ENCODE measurements at regions not wholly inside any gene's neighbourhood (a gene's known extent, or its start where the extent isn't known, plus 50 kb on each side); places are given as distances from the start of the nearest gene placed in this dataset.
A peak's percentile ranks its signal among the peaks of the same experiment; 100 is the strongest.

GRCh38 chr6:51535327-51535726 lies 552.1 kb downstream of the PKHD1 start:
- no peak for DNase-seq (ENCODE audit: low spot score)

DNA sequence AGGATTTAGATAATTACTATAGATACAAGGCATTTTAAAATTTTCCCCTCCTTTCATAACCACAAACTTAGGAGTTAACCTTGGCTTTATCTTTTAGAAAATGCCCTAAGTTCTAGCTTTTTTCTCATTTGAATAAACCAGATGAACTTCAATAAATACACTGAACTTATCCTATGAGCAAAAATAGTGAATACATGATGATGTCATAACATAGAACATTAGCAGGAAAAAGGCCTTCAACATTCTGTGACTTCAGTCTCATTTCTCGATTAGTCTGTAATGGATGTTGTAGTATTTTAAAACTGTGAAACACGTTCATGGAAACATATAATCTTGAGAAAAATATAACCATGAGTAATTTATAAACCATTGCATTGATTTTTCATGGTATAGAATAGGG lies 550.7 kb downstream of the PKHD1 start:
- DNase-seq (ENCODE audit: low spot score): no peak

GRCh38 chr6:51541847-51542246 lies 545.6 kb downstream of the PKHD1 start:
- DNase-seq (ENCODE audit: low spot score): peak; percentile 24

- DNase-seq (ENCODE audit: low spot score): no peak
These were observed 544.9 kb downstream of the PKHD1 start for GRCh38 chr6:51542475-51542874.

GRCh38 chr6:51550243-51550642 lies 537.2 kb downstream of the PKHD1 start:
- no peak for DNase-seq (ENCODE audit: low spot score)

DNA sequence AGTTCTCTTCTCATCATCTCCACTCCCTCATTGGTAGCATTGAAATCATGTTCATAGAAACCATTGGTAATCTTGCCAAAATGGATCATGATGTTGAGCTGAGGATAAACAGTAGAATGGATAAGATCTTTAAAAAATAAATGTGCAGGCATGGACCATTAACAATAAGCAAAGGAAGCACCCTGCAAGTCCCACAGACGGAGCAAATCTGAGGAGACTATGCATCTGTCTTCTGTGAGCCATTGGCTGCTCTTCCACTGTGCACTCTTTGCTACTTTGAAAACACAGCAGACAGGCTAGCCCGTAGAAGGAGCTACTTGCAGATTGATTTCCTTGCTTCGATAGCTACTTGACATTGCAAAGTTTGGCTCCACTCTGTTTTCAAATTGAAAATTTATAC lies 535.0 kb downstream of the PKHD1 start:
- DNase-seq (ENCODE audit: low spot score): no peak

- DNase-seq (ENCODE audit: low spot score): no peak
These were observed 534.0 kb downstream of the PKHD1 start for GRCh38 chr6:51553246-51554015.

DNA sequence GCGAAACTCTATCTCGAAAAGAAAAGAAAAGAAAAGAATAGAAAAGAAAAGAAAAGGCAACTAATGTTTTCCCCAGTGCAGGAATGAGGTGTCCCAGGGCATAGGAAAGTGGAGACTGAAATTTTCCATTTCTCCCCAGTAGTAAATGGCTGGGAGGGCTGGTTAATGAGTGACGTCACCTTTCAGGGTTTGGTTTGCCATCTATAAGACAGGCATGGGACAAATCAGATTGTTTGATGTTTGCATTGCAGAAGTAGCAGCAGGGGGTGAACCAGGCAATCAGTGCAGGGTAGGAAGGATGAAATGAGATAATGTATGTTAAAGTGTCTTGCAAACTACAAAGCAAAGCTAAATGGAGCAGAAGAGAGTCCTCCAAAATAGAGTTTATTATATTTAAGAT lies 533.4 kb downstream of the PKHD1 start:
- DNase-seq (ENCODE audit: low spot score): no peak

DNA sequence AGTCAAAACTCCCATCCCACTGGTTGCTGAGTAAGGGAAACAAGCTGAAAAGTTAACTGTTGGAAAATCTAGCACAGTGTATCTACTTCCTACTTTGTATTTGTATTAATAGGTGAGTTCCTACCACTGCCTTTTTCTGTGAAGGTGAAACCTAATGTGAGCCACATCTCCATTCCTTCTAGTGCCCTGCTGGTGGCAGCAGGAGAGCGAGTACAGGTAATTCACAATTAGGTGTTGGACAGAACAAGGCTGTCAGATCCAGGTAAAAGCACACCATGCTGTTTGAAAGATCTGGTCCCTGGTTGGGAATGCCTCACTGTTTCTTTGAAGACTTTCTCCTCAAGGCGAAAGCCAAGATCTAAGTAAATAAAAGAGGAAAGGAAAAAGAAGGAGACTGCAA lies 528.4 kb downstream of the PKHD1 start:
- DNase-seq (ENCODE audit: low spot score): no peak

GRCh38 chr6:51562198-51562597 lies 525.2 kb downstream of the PKHD1 start:
- DNase-seq (ENCODE audit: low spot score): no peak

Data from globus pallidus (tissue), 1 donor.